Neutrophil (primary cell): ENCODE measurements at regions not wholly inside any gene's neighbourhood (a gene's known extent, or its start where the extent isn't known, plus 50 kb on each side); places are given as distances from the start of the nearest gene placed in this dataset.

Experiments
- H3K27ac ChIP-seq: fragments of 200-600 bp; sonication (generic); 2 replicates; pipeline ENCODE4 v1.5.1; 2016; ENCODE audit warnings: mild to moderate bottlenecking, moderate library complexity
- H3K27me3 ChIP-seq: fragments of 200-600 bp; sonication (generic); 2 replicates; pipeline ENCODE4 v1.6.0; 2016; ENCODE audit warnings: mild to moderate bottlenecking
- H3K36me3 ChIP-seq: fragments of 200-600 bp; sonication (generic); 2 replicates; pipeline ENCODE4 v1.5.1; 2017
- H3K4me1 ChIP-seq, 2 experiments: fragments of 200-600 bp in 1 of 2; sonication (generic) in 1 of 2; 1 replicate in 1 of 2; 2 replicates in 1 of 2; pipeline versions ENCODE4 v1.5.1 to v1.6.1; 2013 to 2016; ENCODE audit warnings: low read depth in 1 of 2, low read length in 1 of 2, mild to moderate bottlenecking in 1 of 2, moderate library complexity in 1 of 2; ENCODE audit not compliant: control insufficient read depth in 1 of 2, insufficient read depth in 1 of 2
- H3K4me3 ChIP-seq, 2 experiments: fragments of 200-600 bp in 1 of 2; sonication (generic) in 1 of 2; 1 replicate in 1 of 2; 2 replicates in 1 of 2; pipeline ENCODE4 v1.5.1; 2013 to 2016; ENCODE audit warnings: low read depth in 1 of 2, low read length in 1 of 2, mild to moderate bottlenecking in 1 of 2, moderate library complexity in 1 of 2
- H3K9me3 ChIP-seq: fragments of 200-600 bp; sonication (generic); 2 replicates; pipeline ENCODE4 v1.5.1; 2016
- CTCF ChIP-seq: fragments of 200-600 bp; sonication (generic); IDR thresholded peaks from 2 replicates; pipeline ENCODE4 v1.5.1; 2016; ENCODE audit warnings: antibody characterized with exemption

- H3K36me3 ChIP-seq = no peaks in the 10 kb centered on the region
- H3K4me3 ChIP-seq = no peak overlapping the region
- no peak overlapping the region for H3K27ac ChIP-seq
- H3K4me1 ChIP-seq = no peaks in the 10 kb centered on the region
- H3K9me3 ChIP-seq = no peaks in the 10 kb centered on the region
- H3K27me3 ChIP-seq = no peaks in the 10 kb centered on the region
- TF ChIP-seq CTCF = no peak
Measured at GRCh38 chr12:84764001-84764400, 148.6 kb downstream of the SLC6A15 start.

- Histone ChIP-seq H3K27me3 (no peaks in the 10 kb centered on the region), H3K4me1 (no peaks in the 10 kb centered on the region), H3K4me3 (no peak overlapping the region), H3K36me3 (no peaks in the 10 kb centered on the region), H3K9me3 (no peaks in the 10 kb centered on the region), H3K27ac (no peak overlapping the region)
- TF ChIP-seq CTCF = no peak
Measured at GRCh38 chr12:84763107-84763506, 149.5 kb downstream of the SLC6A15 start.

GRCh38 chr12:84760091-84760865 is 152.3 kb downstream of the SLC6A15 start:
- Histone ChIP-seq H3K36me3 (no peaks in the 10 kb centered on the region), H3K4me3 (no peak overlapping the region)
- TF ChIP-seq CTCF = no peak

GRCh38 chr12:84757978-84758377 is 154.6 kb downstream of the SLC6A15 start:
- no peak for TF ChIP-seq CTCF
- H3K27ac ChIP-seq = no peak overlapping the region
- H3K36me3 ChIP-seq = no peaks in the 10 kb centered on the region
- no peaks in the 10 kb centered on the region for H3K9me3 ChIP-seq
- H3K4me1 ChIP-seq = no peaks in the 10 kb centered on the region
- H3K4me3 ChIP-seq = no peak overlapping the region
- no peaks in the 10 kb centered on the region for H3K27me3 ChIP-seq

More at GRCh38 chr12:84760091-84760865, 152.3 kb downstream of the SLC6A15 start:
- H3K9me3 ChIP-seq = no peaks in the 10 kb centered on the region
- no peaks in the 10 kb centered on the region for H3K27me3 ChIP-seq
- H3K4me1 ChIP-seq = no peaks in the 10 kb centered on the region
- H3K27ac ChIP-seq = no peak overlapping the region

GRCh38 chr12:84756961-84757360 is 155.6 kb downstream of the SLC6A15 start:
- Histone ChIP-seq H3K36me3 (no peaks in the 10 kb centered on the region), H3K27ac (no peak overlapping the region), H3K4me1 (no peaks in the 10 kb centered on the region), H3K9me3 (no peaks in the 10 kb centered on the region), H3K27me3 (no peaks in the 10 kb centered on the region), H3K4me3 (no peak overlapping the region)
- TF ChIP-seq CTCF = no peak
